ENCODE measurements at regions not wholly inside any gene's neighbourhood (a gene's known extent, or its start where the extent isn't known, plus 50 kb on each side); places are given as distances from the start of the nearest gene placed in this dataset.
A peak's percentile ranks its signal among the peaks of the same experiment; 100 is the strongest.

- no peak overlapping the region for H3K4me3 ChIP-seq
- TF ChIP-seq Cebpa-rat (IDR thresholded peaks at IDR 0.05): no peak
- no peaks in the 10 kb centered on the region for H4K20me1 ChIP-seq
- no peak overlapping the region for H3K4me2 ChIP-seq
- H3K27ac ChIP-seq: no peak overlapping the region
- H3K9me3 ChIP-seq (replicated peaks in 1 of 11): peaks cover 0 to 24% (median 8%) of the 10 kb centered on the region in 11 experiments; a peak in 16 of 22 replicates
- H3K27me3 ChIP-seq: no peaks in the 10 kb centered on the region
- no peak overlapping the region for H3K9ac ChIP-seq
- H3K36me3 ChIP-seq: no peaks in the 10 kb centered on the region
- H3K4me1 ChIP-seq: peaks cover 0 to 7% (median 0%) of the 10 kb centered on the region in 10 experiments; a peak in 4 of 20 replicates
These were observed 109.9 kb upstream of the BMP5 start for GRCh38 chr6:55985309-55985708.

DNA sequence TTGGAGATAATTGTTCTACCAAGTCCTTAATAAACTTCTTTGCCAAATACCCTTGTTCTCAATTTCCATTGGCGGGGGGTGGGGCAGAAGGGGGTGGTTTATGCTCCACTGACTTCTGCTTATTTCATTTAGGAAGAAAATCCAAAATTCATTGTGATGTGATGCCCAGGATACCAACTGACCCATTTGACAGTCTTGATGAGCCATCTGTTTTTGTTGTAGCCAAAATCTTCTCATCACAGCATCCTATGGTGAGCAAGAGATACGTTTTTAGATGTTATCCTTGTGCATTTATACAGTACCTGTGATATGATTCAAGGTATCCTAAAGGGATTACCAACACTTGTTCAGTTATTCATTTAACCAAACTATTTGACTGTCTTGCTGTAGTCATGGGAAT, 108.5 kb upstream of the BMP5 start:
- H4K20me1 ChIP-seq: no peaks in the 10 kb centered on the region
- H3K4me1 ChIP-seq: peaks cover 0 to 20% (median 0%) of the 10 kb centered on the region in 10 experiments; a peak in 4 of 20 replicates
- H3K27me3 ChIP-seq: no peaks in the 10 kb centered on the region
- H3K9ac ChIP-seq: no peak overlapping the region
- peaks cover 0 to 24% (median 8%) of the 10 kb centered on the region in 11 experiments; a peak in 16 of 22 replicates for H3K9me3 ChIP-seq (replicated peaks in 1 of 11)
- H3K36me3 ChIP-seq: no peaks in the 10 kb centered on the region
- H3K4me3 ChIP-seq: no peak overlapping the region
- H3K4me2 ChIP-seq: no peak overlapping the region
- no peak for TF ChIP-seq Cebpa-rat (IDR thresholded peaks at IDR 0.05)
- no peak overlapping the region for H3K27ac ChIP-seq

- no peak overlapping the region for H3K4me3 ChIP-seq
- H3K9ac ChIP-seq: no peak overlapping the region
- no peaks in the 10 kb centered on the region for H4K20me1 ChIP-seq
- H3K36me3 ChIP-seq: no peaks in the 10 kb centered on the region
- TF ChIP-seq Cebpa-rat (IDR thresholded peaks at IDR 0.05): no peak
- peaks cover 0 to 31% (median 0%) of the 10 kb centered on the region in 10 experiments; a peak in 5 of 20 replicates for H3K4me1 ChIP-seq
- no peak overlapping the region for H3K27ac ChIP-seq
- H3K4me2 ChIP-seq: no peak overlapping the region
- no peaks in the 10 kb centered on the region for H3K27me3 ChIP-seq
- peaks cover 0 to 24% (median 8%) of the 10 kb centered on the region in 11 experiments; a peak in 16 of 22 replicates for H3K9me3 ChIP-seq (replicated peaks in 1 of 11)
These were observed 106.3 kb upstream of the BMP5 start for GRCh38 chr6:55981660-55982059.

DNA sequence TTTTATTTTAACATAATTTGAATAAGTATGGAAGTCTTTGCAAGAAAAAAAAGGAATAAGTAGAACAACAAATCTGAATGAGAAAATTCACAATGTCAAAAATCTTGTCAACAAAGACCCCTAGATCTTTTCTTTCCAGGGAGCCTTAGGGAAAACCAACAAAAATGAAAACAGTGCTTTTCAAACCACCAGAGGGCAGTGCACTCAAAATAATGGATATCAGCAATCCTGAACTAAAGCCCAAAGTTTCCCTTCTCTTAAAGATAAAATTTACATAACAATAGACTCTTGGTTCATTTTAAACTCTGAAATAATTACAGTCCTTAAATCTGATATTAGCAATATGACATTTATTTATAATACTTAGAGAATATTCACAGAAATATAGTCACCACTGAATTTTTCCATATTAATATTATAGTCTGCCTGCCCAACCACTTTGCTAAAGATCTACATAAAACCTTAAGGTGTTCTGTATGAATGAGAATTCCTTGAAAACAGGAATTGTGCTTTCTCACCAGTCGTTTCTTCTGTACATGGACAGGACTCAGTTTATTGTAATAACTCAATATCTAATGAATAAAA, 105.3 kb upstream of the BMP5 start:
- Histone ChIP-seq H3K36me3 (no peaks in the 10 kb centered on the region), H3K4me3 (no peak overlapping the region)

GRCh38 chr6:55979526-55979925, 104.1 kb upstream of the BMP5 start:
- Histone ChIP-seq H3K4me3 (no peak overlapping the region), H3K4me1 (peaks cover 0 to 33% (median 0%) of the 10 kb centered on the region in 10 experiments; a peak in 6 of 20 replicates), H3K36me3 (no peaks in the 10 kb centered on the region), H3K9me3 (replicated peaks in 1 of 11) (peaks cover 0 to 18% (median 2%) of the 10 kb centered on the region in 11 experiments; a peak in 12 of 22 replicates), H3K27me3 (no peaks in the 10 kb centered on the region), H3K27ac (no peak overlapping the region), H3K9ac (no peak overlapping the region), H3K4me2 (peak overlapping the region in 3 of 11 experiments; percentile 1 to 48 (median 26); a peak in 3 of 22 replicates), H4K20me1 (no peaks in the 10 kb centered on the region)
- no peak for TF ChIP-seq Cebpa-rat (IDR thresholded peaks at IDR 0.05)

More for the DNA sequence above, 105.3 kb upstream of the BMP5 start:
- Histone ChIP-seq H3K27me3 (no peaks in the 10 kb centered on the region), H3K27ac (no peak overlapping the region), H3K4me2 (no peak overlapping the region), H3K9ac (no peak overlapping the region), H4K20me1 (no peaks in the 10 kb centered on the region), H3K9me3 (replicated peaks in 1 of 11) (peaks cover 0 to 28% (median 8%) of the 10 kb centered on the region in 11 experiments; a peak in 16 of 22 replicates), H3K4me1 (peaks cover 0 to 31% (median 0%) of the 10 kb centered on the region in 10 experiments; a peak in 5 of 20 replicates)
- no peak for TF ChIP-seq Cebpa-rat (IDR thresholded peaks at IDR 0.05)

DNA sequence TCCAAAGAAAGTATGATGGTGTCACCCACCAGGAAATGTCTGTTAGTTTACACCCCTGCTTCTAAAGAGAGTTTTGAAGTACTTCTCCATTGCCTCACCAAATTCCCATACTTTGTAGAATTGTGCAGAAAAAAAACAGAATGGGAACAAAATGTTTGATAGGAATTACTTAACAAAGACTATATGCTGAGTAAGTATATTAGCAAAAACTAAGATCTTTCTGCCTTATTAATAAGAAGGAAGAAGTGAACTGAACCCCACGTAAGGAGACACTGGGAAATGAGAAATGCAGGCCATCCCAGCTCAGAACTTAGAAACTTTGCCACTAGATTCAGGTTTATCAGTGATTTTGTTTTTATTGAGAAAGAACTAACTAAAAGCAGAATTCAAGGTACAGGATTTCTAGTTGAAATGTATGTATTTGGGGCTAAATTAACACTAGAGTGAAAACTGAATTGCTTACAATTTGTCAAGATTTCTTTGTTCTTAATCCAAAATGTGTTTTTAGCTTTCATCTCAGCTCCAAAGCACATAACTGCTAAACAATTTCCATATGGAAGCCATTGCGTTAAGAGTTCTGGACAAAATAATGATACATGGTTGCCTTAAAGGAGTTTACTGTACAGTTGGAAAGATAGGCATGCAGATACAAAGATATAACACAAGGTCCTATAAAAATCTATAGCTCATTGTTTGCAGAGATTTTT, 102.7 kb upstream of the BMP5 start:
- no peak overlapping the region for H3K4me2 ChIP-seq
- H3K36me3 ChIP-seq: no peaks in the 10 kb centered on the region
- no peaks in the 10 kb centered on the region for H3K27me3 ChIP-seq
- no peak overlapping the region for H3K27ac ChIP-seq
- no peak for TF ChIP-seq Cebpa-rat (IDR thresholded peaks at IDR 0.05)
- H3K9ac ChIP-seq: no peak overlapping the region
- no peaks in the 10 kb centered on the region for H4K20me1 ChIP-seq
- peaks cover 0 to 8% (median 0%) of the 10 kb centered on the region in 11 experiments; a peak in 1 of 22 replicates for H3K9me3 ChIP-seq (replicated peaks in 1 of 11)
- no peak overlapping the region for H3K4me3 ChIP-seq
- peaks cover 0 to 34% (median 0%) of the 10 kb centered on the region in 10 experiments; a peak in 6 of 20 replicates for H3K4me1 ChIP-seq

DNA sequence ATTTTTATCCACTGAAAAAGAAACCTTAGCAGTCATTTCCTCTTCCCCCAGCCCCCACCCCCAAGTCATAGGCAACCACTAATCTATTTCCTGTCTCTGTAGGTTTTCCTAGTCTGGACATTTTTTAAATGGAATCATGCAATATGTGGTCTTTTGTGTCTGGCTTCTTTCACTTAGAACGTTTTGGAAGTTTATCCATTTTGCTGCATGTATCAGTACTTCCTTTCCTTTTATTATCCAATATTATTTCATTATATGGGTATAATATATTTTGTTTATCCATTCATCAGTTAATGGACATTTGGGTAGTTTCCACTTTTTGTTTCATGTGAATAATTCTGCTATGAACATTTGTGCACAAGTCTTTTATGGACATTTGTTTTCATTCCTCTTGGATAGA, 99.3 kb upstream of the BMP5 start:
- Histone ChIP-seq H3K9me3 (replicated peaks in 1 of 11) (peaks cover 0 to 8% (median 0%) of the 10 kb centered on the region in 11 experiments; a peak in 1 of 22 replicates), H3K27ac (no peak overlapping the region), H3K9ac (no peak overlapping the region), H3K4me3 (no peak overlapping the region), H4K20me1 (no peaks in the 10 kb centered on the region), H3K4me1 (peaks cover 0 to 23% (median 0%) of the 10 kb centered on the region in 10 experiments; a peak in 6 of 20 replicates), H3K36me3 (no peaks in the 10 kb centered on the region), H3K27me3 (no peaks in the 10 kb centered on the region), H3K4me2 (peak overlapping the region in 4 of 11 experiments; percentile 14 to 44 (median 34); a peak in 3 of 22 replicates)
- TF ChIP-seq Cebpa-rat (IDR thresholded peaks at IDR 0.05): no peak

- Histone ChIP-seq H3K4me1 (peaks cover 0 to 4% (median 0%) of the 10 kb centered on the region in 10 experiments; a peak in 2 of 20 replicates), H3K4me3 (no peak overlapping the region), H3K4me2 (no peak overlapping the region), H3K27ac (no peak overlapping the region), H4K20me1 (no peaks in the 10 kb centered on the region), H3K9me3 (replicated peaks in 1 of 11) (peaks cover 0 to 8% (median 0%) of the 10 kb centered on the region in 11 experiments; a peak in 1 of 22 replicates), H3K9ac (no peak overlapping the region), H3K36me3 (no peaks in the 10 kb centered on the region), H3K27me3 (no peaks in the 10 kb centered on the region)
- no peak for TF ChIP-seq Cebpa-rat (IDR thresholded peaks at IDR 0.05)
These were observed 96.7 kb upstream of the BMP5 start for GRCh38 chr6:55972091-55972490.

- no peaks in the 10 kb centered on the region for H3K9me3 ChIP-seq (replicated peaks in 1 of 11)
- no peak for TF ChIP-seq Cebpa-rat (IDR thresholded peaks at IDR 0.05)
- H3K4me1 ChIP-seq: peaks cover 0 to 1% (median 0%) of the 10 kb centered on the region in 10 experiments; a peak in 2 of 20 replicates
- H3K9ac ChIP-seq: no peak overlapping the region
- no peak overlapping the region for H3K4me3 ChIP-seq
- H3K4me2 ChIP-seq: no peak overlapping the region
- H3K27ac ChIP-seq: no peak overlapping the region
- no peaks in the 10 kb centered on the region for H3K36me3 ChIP-seq
- no peaks in the 10 kb centered on the region for H3K27me3 ChIP-seq
- no peaks in the 10 kb centered on the region for H4K20me1 ChIP-seq
These were observed 94.1 kb upstream of the BMP5 start for GRCh38 chr6:55969526-55969925.

Measured in BLaER1 treated with 17β-estradiol and CSF1 and Interleukin-3, amounts not matched to agents 10 nM and 100 nM (cell line).